Epithelial cell of esophagus (primary cell): ENCODE measurements at regions not wholly inside any gene's neighbourhood (a gene's known extent, or its start where the extent isn't known, plus 50 kb on each side); places are given as distances from the start of the nearest gene placed in this dataset.

Source experiments
- DNase-seq: peaks from one replicate; pipeline ENCODE4 v3.0.0; 2010; ENCODE audit warnings: low read depth
- H3K4me3 ChIP-seq: 2 replicates; pipeline ENCODE4 v1.5.1; 2011; ENCODE audit warnings: mild to moderate bottlenecking, low read length, control low read depth
- CTCF ChIP-seq: IDR thresholded peaks from 2 replicates; pipeline ENCODE4 v1.5.1; 2011; ENCODE audit warnings: low read depth, mild to moderate bottlenecking, low read length, control low read depth, inconsistent platforms; ENCODE audit not compliant: insufficient read depth; ENCODE audit errors: missing control alignments

- no peak for DNase-seq
- no peak overlapping the region for H3K4me3 ChIP-seq
- no peak for TF ChIP-seq CTCF
These were observed 124.4 kb downstream of the TRMT11 start for GRCh38 chr6:126110512-126111270.

- no peak for TF ChIP-seq CTCF
- DNase-seq, result no peak
- H3K4me3 ChIP-seq, result no peak overlapping the region
These were observed 125.0 kb downstream of the TRMT11 start for GRCh38 chr6:126111327-126111726.

- TF ChIP-seq CTCF, result peak; percentile 9
These were observed 125.9 kb downstream of the TRMT11 start for GRCh38 chr6:126112171-126112632.

GRCh38 chr6:126113261-126113660 lies 126.9 kb downstream of the TRMT11 start:
- no peak for TF ChIP-seq CTCF
- no peak overlapping the region for H3K4me3 ChIP-seq
- DNase-seq, result peak; percentile 35

More at GRCh38 chr6:126112171-126112632, 125.9 kb downstream of the TRMT11 start:
- no peak overlapping the region for H3K4me3 ChIP-seq
- peak; percentile 69 for DNase-seq

GRCh38 chr6:126117251-126117650 lies 130.9 kb downstream of the TRMT11 start:
- H3K4me3 ChIP-seq, result no peak overlapping the region
- no peak for DNase-seq
- no peak for TF ChIP-seq CTCF

- DNase-seq, result no peak
- TF ChIP-seq CTCF, result no peak
- H3K4me3 ChIP-seq, result no peak overlapping the region
These were observed 131.9 kb downstream of the TRMT11 start for GRCh38 chr6:126118058-126118755.

GRCh38 chr6:126118936-126119335 lies 132.6 kb downstream of the TRMT11 start:
- no peak for DNase-seq
- H3K4me3 ChIP-seq, result no peak overlapping the region
- no peak for TF ChIP-seq CTCF
